ENCODE measurements at regions not wholly inside any gene's neighbourhood (a gene's known extent, or its start where the extent isn't known, plus 50 kb on each side); places are given as distances from the start of the nearest gene placed in this dataset.

GRCh38 chr9:99463131-99463530, 241.0 kb downstream of the SEC61B start:
- H3K9me3 ChIP-seq (ENCODE audit: low read length), result no peaks in the 10 kb centered on the region
- TF ChIP-seq CTCF (conservative IDR thresholded peaks at IDR 0.05; ENCODE audit: low read length), result no peak
- TF ChIP-seq EZH2phosphoT487 (IDR thresholded peaks at IDR 0.05; ENCODE audit: borderline replicate concordance, low read depth, low read length), result no peak

GRCh38 chr9:99464568-99464967, 242.5 kb downstream of the SEC61B start:
- POLR2A ChIA-PET, result no interaction called here
- TF ChIP-seq EZH2phosphoT487 (IDR thresholded peaks at IDR 0.05; ENCODE audit: borderline replicate concordance, low read depth, low read length) (no peak), CTCF (conservative IDR thresholded peaks at IDR 0.05; ENCODE audit: low read length) (no peak)

More at GRCh38 chr9:99463131-99463530, 241.0 kb downstream of the SEC61B start:
- POLR2A ChIA-PET, result no interaction called here
- CTCF ChIA-PET (ENCODE audit: unreplicated experiment), result no interaction called here
- no TSS peak for BruUV-seq (replicated peaks)
- intact Hi-C loops (cut with micrococcal nuclease; ENCODE audit: unreplicated experiment), result no loop called here
- DNase-seq (ENCODE audit: low spot score), result no peak
- H3K9me2 ChIP-seq (ENCODE audit: insufficient read depth, low read length), result no peaks in the 10 kb centered on the region
- H3K4me1 ChIP-seq (ENCODE audit: insufficient read depth, low read length, poor library complexity, severe bottlenecking), result no peaks in the 10 kb centered on the region
- H3K27ac ChIP-seq (ENCODE audit: low read depth, low read length, poor library complexity, severe bottlenecking), result no peak overlapping the region
- no peak overlapping the region for H2AFZ ChIP-seq (ENCODE audit: low read length)
- no peaks in the 10 kb centered on the region for H4K20me1 ChIP-seq (ENCODE audit: insufficient read depth, low read length)
- no peak overlapping the region for H3K4me3 ChIP-seq (ENCODE audit: low read depth, low read length, poor library complexity, severe bottlenecking)
- no peak overlapping the region for H3K4me2 ChIP-seq (ENCODE audit: low read length)
- no peaks in the 10 kb centered on the region for H3K79me2 ChIP-seq (ENCODE audit: insufficient read depth, low read depth, low read length)
- H3K36me3 ChIP-seq (ENCODE audit: insufficient read depth, low read length), result no peaks in the 10 kb centered on the region

GRCh38 chr9:99465231-99465907, 243.3 kb downstream of the SEC61B start:
- Histone ChIP-seq H3K9me3 (ENCODE audit: low read length) (no peaks in the 10 kb centered on the region), H3K27ac (ENCODE audit: low read depth, low read length, poor library complexity, severe bottlenecking) (no peak overlapping the region), H3K4me2 (ENCODE audit: low read length) (no peak overlapping the region), H3K79me2 (ENCODE audit: insufficient read depth, low read depth, low read length) (no peaks in the 10 kb centered on the region), H4K20me1 (ENCODE audit: insufficient read depth, low read length) (no peaks in the 10 kb centered on the region), H3K36me3 (ENCODE audit: insufficient read depth, low read length) (no peaks in the 10 kb centered on the region), H3K9me2 (ENCODE audit: insufficient read depth, low read length) (no peaks in the 10 kb centered on the region), H3K4me1 (ENCODE audit: insufficient read depth, low read length, poor library complexity, severe bottlenecking) (no peaks in the 10 kb centered on the region), H2AFZ (ENCODE audit: low read length) (no peak overlapping the region), H3K4me3 (ENCODE audit: low read depth, low read length, poor library complexity, severe bottlenecking) (no peak overlapping the region)
- CTCF ChIA-PET (ENCODE audit: unreplicated experiment), result no interaction called here
- BruUV-seq (replicated peaks), result no TSS peak
- TF ChIP-seq CTCF (conservative IDR thresholded peaks at IDR 0.05; ENCODE audit: low read length) (no peak), EZH2phosphoT487 (IDR thresholded peaks at IDR 0.05; ENCODE audit: borderline replicate concordance, low read depth, low read length) (no peak)
- DNase-seq (ENCODE audit: low spot score), result no peak
- intact Hi-C loops (cut with micrococcal nuclease; ENCODE audit: unreplicated experiment), result no loop called here
- POLR2A ChIA-PET, result no interaction called here

More at GRCh38 chr9:99464568-99464967, 242.5 kb downstream of the SEC61B start:
- Histone ChIP-seq H2AFZ (ENCODE audit: low read length) (no peak overlapping the region), H3K4me1 (ENCODE audit: insufficient read depth, low read length, poor library complexity, severe bottlenecking) (no peaks in the 10 kb centered on the region), H3K9me3 (ENCODE audit: low read length) (no peaks in the 10 kb centered on the region), H3K27ac (ENCODE audit: low read depth, low read length, poor library complexity, severe bottlenecking) (no peak overlapping the region), H3K4me2 (ENCODE audit: low read length) (no peak overlapping the region), H4K20me1 (ENCODE audit: insufficient read depth, low read length) (no peaks in the 10 kb centered on the region), H3K79me2 (ENCODE audit: insufficient read depth, low read depth, low read length) (no peaks in the 10 kb centered on the region), H3K9me2 (ENCODE audit: insufficient read depth, low read length) (no peaks in the 10 kb centered on the region), H3K4me3 (ENCODE audit: low read depth, low read length, poor library complexity, severe bottlenecking) (no peak overlapping the region), H3K36me3 (ENCODE audit: insufficient read depth, low read length) (no peaks in the 10 kb centered on the region)
- BruUV-seq (replicated peaks), result no TSS peak
- CTCF ChIA-PET (ENCODE audit: unreplicated experiment), result no interaction called here
- intact Hi-C loops (cut with micrococcal nuclease; ENCODE audit: unreplicated experiment), result no loop called here
- no peak for DNase-seq (ENCODE audit: low spot score)
